T-helper 2 cell (primary cell): ENCODE measurements at regions not wholly inside any gene's neighbourhood (a gene's known extent, or its start where the extent isn't known, plus 50 kb on each side); places are given as distances from the start of the nearest gene placed in this dataset.
"Not testable (repeated sequence)": the region's sequence is repeated elsewhere in the genome, so short reads cannot be mapped to it uniquely, and the experiment has no call there.

Experiments used
- DNase-seq, 5 experiments: peaks; one replicate each; pipeline versions ENCODE4 v3.0.0 to v3.0.0-alpha.2; 2012 to 2022

GRCh38 chr15:84094720-84095119 lies 140.9 kb upstream of the GOLGA6L4 start:
- DNase-seq: not testable (repeated sequence)

GRCh38 chr15:84097053-84097452 lies 138.5 kb upstream of the GOLGA6L4 start:
- DNase-seq: not testable (repeated sequence)

GRCh38 chr15:84098604-84099003 lies 137.0 kb upstream of the GOLGA6L4 start:
- no peak for DNase-seq

GRCh38 chr15:84099181-84099580 lies 136.4 kb upstream of the GOLGA6L4 start:
- no peak for DNase-seq

- DNase-seq: no peak
These were observed 132.2 kb upstream of the GOLGA6L4 start for GRCh38 chr15:84103345-84103744.

GRCh38 chr15:84104853-84105252 lies 130.7 kb upstream of the GOLGA6L4 start:
- peak in 1 of 5 experiments; percentile 2 for DNase-seq

GRCh38 chr15:84108728-84109127 lies 126.8 kb upstream of the GOLGA6L4 start:
- no peak for DNase-seq

GRCh38 chr15:84111575-84111974 lies 124.0 kb upstream of the GOLGA6L4 start:
- DNase-seq: no peak

GRCh38 chr15:84112025-84112424 lies 123.5 kb upstream of the GOLGA6L4 start:
- no peak for DNase-seq

GRCh38 chr15:84113919-84114318 lies 121.7 kb upstream of the GOLGA6L4 start:
- DNase-seq: no peak

- DNase-seq: not testable (repeated sequence)
These were observed 120.9 kb upstream of the GOLGA6L4 start for GRCh38 chr15:84114680-84115079.

- not testable (repeated sequence) for DNase-seq
These were observed 116.2 kb upstream of the GOLGA6L4 start for GRCh38 chr15:84119351-84119750.

- DNase-seq: not testable (repeated sequence)
These were observed 114.7 kb upstream of the GOLGA6L4 start for GRCh38 chr15:84120903-84121302.

GRCh38 chr15:84128706-84129105 lies 106.9 kb upstream of the GOLGA6L4 start:
- not testable (repeated sequence) for DNase-seq

GRCh38 chr15:84130098-84130831 lies 105.3 kb upstream of the GOLGA6L4 start:
- not testable (repeated sequence) for DNase-seq

- not testable (repeated sequence) for DNase-seq
These were observed 99.6 kb upstream of the GOLGA6L4 start for GRCh38 chr15:84135931-84136456.

GRCh38 chr15:84142888-84143337 lies 92.7 kb upstream of the GOLGA6L4 start:
- DNase-seq: peak in 4 of 5 experiments; percentile 48 to 77 (median 56)

- no peak for DNase-seq
These were observed 91.7 kb upstream of the GOLGA6L4 start for GRCh38 chr15:84143753-84144314.

GRCh38 chr15:84144946-84145345 lies 90.6 kb upstream of the GOLGA6L4 start:
- DNase-seq: not testable (repeated sequence)

- DNase-seq: not testable (repeated sequence)
These were observed 89.3 kb upstream of the GOLGA6L4 start for GRCh38 chr15:84146299-84146698.

GRCh38 chr15:84147307-84147706 lies 88.3 kb upstream of the GOLGA6L4 start:
- not testable (repeated sequence) for DNase-seq

GRCh38 chr15:84151205-84151931 lies 84.2 kb upstream of the GOLGA6L4 start:
- DNase-seq: no peak

- DNase-seq: not testable (repeated sequence)
These were observed 83.1 kb upstream of the GOLGA6L4 start for GRCh38 chr15:84152381-84152979.
